HEK293 (cell line): ENCODE measurements at regions not wholly inside any gene's neighbourhood (a gene's known extent, or its start where the extent isn't known, plus 50 kb on each side); places are given as distances from the start of the nearest gene placed in this dataset.

ENCODE experiments used
- BCL6B ChIP-seq: fragments of 450-650 bp; formaldehyde crosslinking; IDR thresholded peaks from 2 replicates; pipeline ENCODE4 v1.5.1; 2017; ENCODE audit warnings: missing biosample characterization, missing genetic modification characterization
- ZNF701 ChIP-seq: fragments of 450-650 bp; formaldehyde crosslinking; IDR thresholded peaks from 2 replicates; pipeline ENCODE4 v1.5.1; 2016; ENCODE audit warnings: missing biosample characterization, missing genetic modification characterization
- TF ChIP-seq, protein P1 (sequence below): fragments of 450-650 bp; formaldehyde crosslinking; IDR thresholded peaks from 2 replicates; pipeline ENCODE4 v1.5.1; 2016; ENCODE audit warnings: missing biosample characterization, missing genetic modification characterization

- TF ChIP-seq, protein P1, sequence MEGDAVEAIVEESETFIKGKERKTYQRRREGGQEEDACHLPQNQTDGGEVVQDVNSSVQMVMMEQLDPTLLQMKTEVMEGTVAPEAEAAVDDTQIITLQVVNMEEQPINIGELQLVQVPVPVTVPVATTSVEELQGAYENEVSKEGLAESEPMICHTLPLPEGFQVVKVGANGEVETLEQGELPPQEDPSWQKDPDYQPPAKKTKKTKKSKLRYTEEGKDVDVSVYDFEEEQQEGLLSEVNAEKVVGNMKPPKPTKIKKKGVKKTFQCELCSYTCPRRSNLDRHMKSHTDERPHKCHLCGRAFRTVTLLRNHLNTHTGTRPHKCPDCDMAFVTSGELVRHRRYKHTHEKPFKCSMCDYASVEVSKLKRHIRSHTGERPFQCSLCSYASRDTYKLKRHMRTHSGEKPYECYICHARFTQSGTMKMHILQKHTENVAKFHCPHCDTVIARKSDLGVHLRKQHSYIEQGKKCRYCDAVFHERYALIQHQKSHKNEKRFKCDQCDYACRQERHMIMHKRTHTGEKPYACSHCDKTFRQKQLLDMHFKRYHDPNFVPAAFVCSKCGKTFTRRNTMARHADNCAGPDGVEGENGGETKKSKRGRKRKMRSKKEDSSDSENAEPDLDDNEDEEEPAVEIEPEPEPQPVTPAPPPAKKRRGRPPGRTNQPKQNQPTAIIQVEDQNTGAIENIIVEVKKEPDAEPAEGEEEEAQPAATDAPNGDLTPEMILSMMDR (tag by site-specific recombination), result no peak
- no peak for TF ChIP-seq BCL6B
- TF ChIP-seq ZNF701, result no peak
Observed at GRCh38 chrX:28347476-28347875, 239.8 kb upstream of the IL1RAPL1 start.
